ENCODE measurements at regions not wholly inside any gene's neighbourhood (a gene's known extent, or its start where the extent isn't known, plus 50 kb on each side); places are given as distances from the start of the nearest gene placed in this dataset.

GRCh38 chr11:92141159-92141558, 83.5 kb upstream of the FAT3 start:
- TF ChIP-seq POLR2A (IDR thresholded peaks at IDR 0.05) (no peak), CTCF (IDR thresholded peaks at IDR 0.05 in 4 of 5, conservative IDR thresholded peaks at IDR 0.05 in 1 of 5) (no peak)
